GM18861 (cell line): ENCODE measurements at regions not wholly inside any gene's neighbourhood (a gene's known extent, or its start where the extent isn't known, plus 50 kb on each side); places are given as distances from the start of the nearest gene placed in this dataset.
"Not testable (repeated sequence)": the region's sequence is repeated elsewhere in the genome, so short reads cannot be mapped to it uniquely, and the experiment has no call there.

Experiments
- ATAC-seq: cut with Tn5 transposase; IDR thresholded peaks from one replicate; pipeline ENCODE4 v1.9.1; 2021; ENCODE audit not compliant: unreplicated experiment

DNA sequence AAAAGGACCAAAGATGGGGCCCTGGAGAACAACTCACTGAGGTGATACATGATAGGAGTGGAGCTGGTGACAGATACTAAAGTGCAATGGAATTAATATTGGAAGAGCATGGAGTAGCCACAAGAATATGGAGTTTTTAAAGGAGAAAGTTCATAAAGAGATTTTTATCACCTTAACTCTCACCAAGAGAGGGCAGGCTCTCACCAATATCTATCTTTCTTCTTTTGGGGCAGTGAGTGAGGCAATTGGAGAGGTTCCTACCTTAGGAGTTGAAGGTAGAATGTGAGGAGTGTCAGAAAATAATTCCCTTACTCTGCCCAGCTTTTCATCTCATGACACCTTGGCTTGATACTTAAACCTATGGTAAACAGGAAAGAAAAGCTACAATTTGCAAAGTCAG, 233.7 kb upstream of the CWC22 start:
- no peak for ATAC-seq

DNA sequence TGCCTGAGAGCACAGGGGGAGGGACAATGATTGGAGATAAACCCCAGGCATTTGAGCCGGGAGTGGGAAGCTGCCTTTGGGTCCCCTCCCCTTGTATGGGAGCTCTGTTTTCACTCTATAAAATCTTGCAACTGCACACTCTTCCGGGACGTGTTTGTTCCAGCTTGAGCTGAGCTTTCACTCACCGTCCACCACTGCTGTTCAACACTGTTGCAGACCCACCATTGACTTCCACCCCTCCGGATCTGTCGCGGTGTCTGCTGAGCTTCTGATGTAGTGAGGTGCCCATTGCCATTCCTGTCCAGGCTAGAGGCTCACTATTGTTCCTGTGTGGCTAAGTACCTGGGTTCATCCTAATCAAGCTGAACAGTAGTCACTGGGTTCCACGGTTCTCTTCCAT, 231.6 kb upstream of the CWC22 start:
- ATAC-seq: no peak

- not testable (repeated sequence) for ATAC-seq
Observed at GRCh38 chr2:180236061-180236460, 229.0 kb upstream of the CWC22 start.

- ATAC-seq: not testable (repeated sequence)
Observed at GRCh38 chr2:180235506-180235905, 228.4 kb upstream of the CWC22 start.

- not testable (repeated sequence) for ATAC-seq
Observed at GRCh38 chr2:180234991-180235390, 227.9 kb upstream of the CWC22 start.

DNA sequence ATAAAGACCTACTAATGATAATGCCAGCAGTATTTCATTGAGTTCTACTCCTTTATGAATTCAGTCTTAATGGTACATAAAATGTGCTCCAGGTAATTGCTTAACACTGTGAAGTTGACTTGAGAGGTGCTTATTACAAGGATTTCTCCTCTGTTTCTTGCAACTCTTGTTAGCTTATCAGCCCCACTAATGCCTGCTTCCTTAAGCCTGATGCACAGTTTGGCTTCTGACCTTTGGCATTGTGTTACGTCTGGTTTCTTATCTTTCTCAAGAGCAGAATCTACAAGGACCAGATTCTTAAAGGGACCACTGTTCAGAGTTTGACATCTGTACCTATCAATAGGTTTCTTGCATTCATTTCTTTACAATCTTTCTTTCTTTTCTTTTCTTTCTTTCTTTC, 223.9 kb upstream of the CWC22 start:
- ATAC-seq: no peak

GRCh38 chr2:180227461-180227860, 220.4 kb upstream of the CWC22 start:
- no peak for ATAC-seq

DNA sequence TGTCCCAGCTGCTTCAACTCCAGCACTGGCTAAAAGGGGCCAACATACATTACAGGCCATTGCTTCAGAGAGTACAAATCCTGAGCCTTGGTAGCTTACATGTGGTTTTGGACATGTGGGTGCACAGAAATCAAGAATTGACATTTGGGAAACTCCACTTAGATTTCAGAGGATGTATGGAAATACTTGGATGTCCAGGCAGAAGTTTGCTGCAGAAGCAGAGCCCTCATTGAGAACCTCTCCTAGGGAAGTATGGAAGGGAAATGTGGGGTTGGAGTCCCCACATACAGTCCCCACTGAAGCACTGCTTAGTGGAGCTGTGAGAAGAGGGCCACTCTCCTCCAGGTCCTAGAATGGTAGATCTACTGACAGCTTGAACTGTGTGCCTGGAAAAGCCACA, 218.0 kb upstream of the CWC22 start:
- ATAC-seq: no peak

- ATAC-seq: no peak
Observed at GRCh38 chr2:180222644-180223043, 215.5 kb upstream of the CWC22 start.

DNA sequence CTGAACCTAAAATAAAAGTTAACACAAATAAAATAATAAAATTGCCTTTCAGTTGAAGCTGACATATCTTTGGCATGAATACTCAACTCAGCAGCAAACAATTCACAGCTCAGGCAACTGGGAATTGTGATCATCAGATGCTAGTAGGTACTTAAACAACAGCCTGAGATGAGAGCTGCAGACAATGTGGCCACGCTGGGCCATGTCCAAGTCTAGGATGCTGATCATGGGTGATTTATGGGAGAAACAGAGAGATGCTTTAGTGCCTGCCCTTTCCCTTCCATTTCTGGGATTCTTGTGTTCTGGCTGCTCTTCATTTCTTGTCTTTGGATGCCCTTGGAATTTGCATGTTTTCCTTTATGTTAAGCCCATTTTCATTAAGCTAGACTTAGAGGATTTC, 212.4 kb upstream of the CWC22 start:
- no peak for ATAC-seq

DNA sequence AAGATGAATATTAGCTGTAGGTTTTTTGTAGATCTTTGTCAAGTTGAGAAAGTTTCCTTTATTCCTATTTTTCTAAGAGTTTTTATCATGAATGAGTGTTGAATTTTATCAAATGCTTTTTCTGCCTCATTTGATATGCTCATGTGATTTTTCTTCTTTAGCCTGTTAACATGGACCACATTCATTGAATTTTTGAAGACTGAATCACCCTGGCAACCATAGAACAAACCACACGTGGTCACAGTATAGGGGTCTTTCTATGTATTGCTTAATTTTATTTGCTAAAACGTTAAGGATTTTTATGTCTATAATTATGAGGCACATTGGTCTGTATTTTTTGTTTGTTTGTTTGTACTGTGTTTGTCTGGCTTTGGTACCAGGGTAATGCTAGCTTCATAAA, 201.7 kb upstream of the CWC22 start:
- no peak for ATAC-seq

DNA sequence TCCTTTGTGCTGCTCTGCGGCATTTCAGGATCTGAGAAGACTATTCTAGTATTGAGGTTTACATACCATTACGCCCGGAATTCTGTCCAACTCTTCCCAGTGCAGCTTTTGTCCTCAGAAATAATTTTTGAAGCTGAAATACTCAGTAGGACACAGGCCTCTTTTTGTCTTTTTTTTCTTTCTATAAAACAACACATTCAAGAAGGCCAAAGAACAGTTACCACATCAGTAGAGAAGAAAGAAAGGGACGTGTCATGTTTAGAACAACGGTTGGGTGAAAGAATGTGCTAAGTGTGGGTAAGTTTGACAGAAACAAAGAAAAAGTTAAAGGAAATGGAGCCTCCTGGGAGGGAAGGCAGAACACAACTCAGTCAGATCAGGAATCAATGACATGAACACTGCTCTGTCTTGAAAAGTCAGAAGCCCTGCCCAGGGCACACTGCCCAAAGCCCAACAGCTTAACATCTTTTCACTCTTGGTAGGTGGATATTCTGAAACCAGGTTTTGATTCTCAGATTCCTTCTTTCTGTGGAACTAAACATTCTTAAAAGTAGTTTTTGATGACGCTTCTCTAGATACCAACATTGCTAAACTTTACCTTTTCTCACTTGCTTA, 198.6 kb upstream of the CWC22 start:
- no peak for ATAC-seq

DNA sequence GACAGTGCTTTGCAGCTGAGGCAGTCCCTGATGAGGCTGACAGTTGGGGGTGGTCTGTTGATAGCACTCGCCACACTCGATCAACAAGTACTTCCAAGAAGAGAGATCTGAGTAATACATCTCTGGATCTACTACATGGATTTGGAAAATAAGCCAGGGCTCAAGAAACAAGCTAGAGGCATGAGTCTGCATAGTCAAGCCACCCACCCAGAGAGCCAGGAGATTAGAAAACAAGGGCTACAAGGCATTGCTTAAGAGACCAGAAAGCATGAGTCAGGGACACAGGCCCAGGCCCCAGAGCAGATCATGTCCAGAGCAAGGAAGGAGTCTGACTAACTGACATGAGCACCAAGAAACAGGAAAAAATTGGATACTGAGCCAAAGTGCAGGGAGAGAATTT, 196.9 kb upstream of the CWC22 start:
- no peak for ATAC-seq

DNA sequence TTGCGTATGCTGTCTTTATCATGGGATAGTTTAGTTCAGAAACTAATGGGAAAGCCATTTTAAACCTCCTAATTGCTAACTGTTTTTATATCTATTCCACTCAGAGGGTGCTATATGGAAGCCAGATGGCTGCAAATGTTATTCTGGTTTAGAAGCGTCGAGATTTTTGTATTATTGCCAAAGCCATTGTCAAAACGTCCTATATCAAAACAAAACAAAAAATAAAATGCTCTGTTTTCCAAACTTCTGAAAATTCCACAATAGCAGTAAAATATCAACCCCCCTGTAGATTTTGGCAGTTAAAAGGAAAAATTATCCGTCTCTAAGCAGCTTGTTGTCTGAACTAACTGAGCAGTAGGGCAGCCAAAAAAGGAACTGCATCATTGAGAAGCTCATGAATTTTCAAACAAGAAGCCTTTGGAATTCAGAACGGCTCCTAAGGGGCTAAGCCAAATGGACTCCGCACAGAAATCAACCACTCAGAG, 195.4 kb upstream of the CWC22 start:
- no peak for ATAC-seq

DNA sequence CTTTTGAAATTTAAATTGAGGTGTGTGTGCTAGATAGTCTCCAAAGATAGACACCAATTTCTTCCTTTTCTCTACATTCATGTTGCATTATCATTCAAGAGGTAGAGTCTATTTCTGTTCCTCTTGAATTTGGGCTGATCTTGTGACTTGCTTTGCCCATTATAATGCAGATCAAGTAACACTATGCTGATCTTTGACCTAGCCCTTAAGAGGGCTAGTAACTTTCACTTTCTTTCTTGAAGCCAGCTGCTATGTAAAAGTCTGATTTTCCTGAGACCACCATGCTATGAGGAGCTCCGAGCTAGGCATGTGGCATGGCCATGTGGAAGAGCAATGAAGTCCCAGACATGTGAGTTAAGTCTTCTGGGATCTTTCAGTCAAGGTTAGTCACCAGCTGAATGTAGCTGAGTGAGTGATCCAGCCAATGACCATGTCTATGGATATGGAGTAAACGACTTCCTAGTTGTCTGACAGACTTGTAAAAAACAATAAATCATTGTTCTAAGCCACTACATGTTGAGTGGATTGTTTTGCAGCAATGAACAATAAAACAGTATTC, 189.4 kb upstream of the CWC22 start:
- no peak for ATAC-seq

DNA sequence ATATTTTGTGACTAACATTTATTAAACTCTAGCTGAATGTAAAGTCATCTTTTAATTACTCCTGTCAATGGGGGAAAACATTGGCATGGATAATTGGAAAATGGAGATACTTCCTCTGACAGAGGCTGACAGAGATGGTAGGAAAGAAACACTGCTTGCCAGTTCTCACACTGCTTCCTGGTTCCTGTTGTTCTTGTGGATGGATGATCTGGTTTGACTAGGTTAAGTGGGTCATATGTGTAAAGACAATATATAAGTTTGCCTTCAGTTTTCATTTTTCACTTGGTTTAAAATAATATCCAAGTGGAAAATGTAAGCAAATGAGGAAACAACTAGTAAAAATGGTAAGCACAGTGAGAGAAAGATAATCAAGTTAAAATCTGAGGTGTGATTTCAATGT, 188.8 kb upstream of the CWC22 start:
- no peak for ATAC-seq

DNA sequence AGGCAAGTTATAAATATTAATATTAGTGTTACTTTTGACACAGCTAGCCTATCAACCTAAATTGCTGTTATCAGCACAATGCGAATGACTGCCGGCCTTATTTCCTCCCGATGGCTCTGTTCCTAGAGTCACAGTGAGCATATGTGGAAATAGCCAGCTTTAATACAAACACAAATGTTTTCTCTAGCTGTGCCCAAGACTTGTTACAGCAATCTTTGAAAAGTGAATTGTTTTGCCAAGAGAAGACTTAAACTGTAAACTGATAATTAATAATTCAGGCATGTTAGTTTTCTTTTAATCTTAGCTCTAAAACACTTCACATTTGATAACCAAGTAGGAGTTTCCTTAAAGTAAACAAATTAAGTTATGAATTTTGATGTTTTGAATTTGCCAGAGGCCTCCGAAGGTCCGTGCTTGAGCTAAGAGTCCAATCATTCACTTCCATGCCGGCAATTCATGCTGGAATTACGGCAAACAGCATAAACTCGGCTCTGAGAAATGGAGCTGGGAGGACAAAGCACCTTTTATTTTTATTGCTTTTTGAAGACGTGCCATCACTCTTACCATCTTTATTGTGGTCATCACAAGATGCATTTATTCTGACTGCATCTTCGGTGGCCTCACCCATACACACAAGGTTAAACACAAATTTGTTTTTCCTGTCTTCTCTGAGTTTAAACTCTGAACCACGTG, 184.5 kb upstream of the CWC22 start:
- ATAC-seq: no peak

DNA sequence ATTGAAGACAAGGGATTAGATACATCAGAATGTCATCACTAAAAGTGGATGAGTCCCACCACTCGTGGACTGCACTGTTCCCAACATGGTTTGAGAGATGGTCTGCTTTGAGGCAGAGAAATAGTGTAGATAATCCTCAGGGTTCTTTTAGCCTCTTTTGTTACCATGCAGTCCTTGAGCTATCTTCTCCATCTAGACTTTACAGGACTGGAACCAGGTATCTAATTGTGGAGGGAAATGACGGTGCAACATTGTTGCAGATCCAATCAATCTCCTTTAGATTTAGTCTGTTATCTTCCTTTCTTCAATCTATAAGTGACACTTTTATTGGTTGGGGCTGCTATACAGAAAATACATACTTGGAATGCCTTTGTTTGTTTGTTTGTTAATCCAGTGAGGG, 183.8 kb upstream of the CWC22 start:
- no peak for ATAC-seq

GRCh38 chr2:180187611-180188010, 180.5 kb upstream of the CWC22 start:
- ATAC-seq: no peak

- no peak for ATAC-seq
Observed at GRCh38 chr2:180184506-180184905, 177.4 kb upstream of the CWC22 start.

DNA sequence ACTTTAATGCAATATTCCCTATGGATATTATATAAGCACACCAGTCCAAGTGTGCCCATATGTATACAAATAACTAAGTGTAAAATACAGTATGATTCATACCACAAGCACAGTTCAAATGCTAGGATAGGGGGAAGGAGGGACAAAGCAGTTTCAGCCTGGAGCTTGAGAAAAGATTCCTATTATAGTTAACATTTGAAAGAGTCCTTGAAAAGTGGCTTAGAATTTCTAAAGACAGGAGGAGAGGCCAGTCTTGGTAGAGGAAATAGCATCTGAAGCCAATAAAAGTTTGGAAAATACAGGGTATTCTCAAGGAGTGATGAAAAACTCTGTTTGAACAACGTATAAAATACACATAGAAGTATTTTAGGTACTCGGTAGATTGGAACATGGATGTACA, 173.4 kb upstream of the CWC22 start:
- ATAC-seq: no peak

DNA sequence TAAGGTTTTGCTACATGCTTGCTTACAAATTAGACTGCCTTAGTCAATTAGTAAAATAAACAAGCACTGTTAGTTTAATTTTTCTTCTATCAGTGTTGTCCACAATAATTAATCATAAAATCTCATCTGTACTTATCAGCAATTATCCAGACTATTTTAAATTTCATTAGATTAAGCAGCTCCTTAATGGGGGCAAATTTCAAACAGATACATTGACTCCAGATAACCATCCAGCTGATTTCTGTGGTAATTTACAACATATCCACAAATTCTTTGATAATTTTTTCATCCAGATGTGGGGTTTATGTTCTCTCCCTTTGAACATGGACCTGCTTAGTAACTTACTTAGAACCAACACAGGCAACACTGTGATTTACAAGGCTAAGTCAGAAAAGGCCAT, 170.4 kb upstream of the CWC22 start:
- ATAC-seq: no peak

DNA sequence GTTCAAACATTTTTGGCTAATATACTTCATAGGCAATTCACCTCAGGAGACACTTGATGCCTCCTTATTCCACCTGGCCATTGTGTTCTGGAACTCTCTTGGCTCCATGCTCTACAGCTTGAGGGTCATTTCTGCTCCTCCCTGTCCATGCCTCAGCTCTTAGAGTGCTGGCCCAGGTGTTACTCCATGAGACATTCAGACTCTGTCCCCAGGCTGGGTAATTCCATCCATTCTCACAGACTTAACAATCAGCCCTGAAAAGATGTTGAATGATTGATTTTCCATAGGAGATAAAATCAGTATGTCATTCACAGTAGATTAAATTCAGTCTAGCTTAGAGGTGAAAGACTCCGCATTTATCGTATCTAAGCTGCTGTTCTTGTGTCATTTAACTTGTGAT, 168.6 kb upstream of the CWC22 start:
- ATAC-seq: no peak
